ENCODE measurements at regions not wholly inside any gene's neighbourhood (a gene's known extent, or its start where the extent isn't known, plus 50 kb on each side); places are given as distances from the start of the nearest gene placed in this dataset.

GRCh38 chr1:25072461-25072860 lies 142.4 kb upstream of the RUNX3 start:
- DNase-seq (ENCODE audit: low read depth), result no peak
- no peaks in the 10 kb centered on the region for H3K36me3 ChIP-seq (ENCODE audit: control insufficient read depth, insufficient read depth, low read length)
- peaks cover 3% of the 10 kb centered on the region for H3K27me3 ChIP-seq (ENCODE audit: control insufficient read depth, insufficient read depth, low read length)
- H3K4me3 ChIP-seq (ENCODE audit: low read depth, low read length), result no peak overlapping the region
- TF ChIP-seq CTCF (IDR thresholded peaks at IDR 0.05; ENCODE audit: insufficient read depth, low read length, poor library complexity, severe bottlenecking), result no peak

DNA sequence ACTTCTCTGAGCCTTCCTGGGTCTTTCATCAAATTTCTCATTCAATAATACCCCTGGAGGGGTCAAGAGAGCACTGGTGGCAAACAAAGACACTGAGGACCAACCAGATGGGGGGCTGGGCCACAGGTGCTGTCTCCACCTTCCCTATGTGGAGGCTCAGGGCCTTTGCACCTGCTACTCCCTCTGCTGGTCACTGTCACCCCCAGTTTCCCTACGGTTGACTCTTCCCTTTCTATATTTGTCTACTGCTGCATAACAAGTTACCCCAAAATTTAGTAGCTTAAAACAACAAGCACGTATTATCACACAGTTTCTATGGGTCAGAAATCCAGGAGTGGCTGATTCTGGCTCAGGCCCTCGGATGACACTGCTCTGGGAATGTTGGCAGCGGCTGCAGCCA lies 138.8 kb upstream of the RUNX3 start:
- H3K4me3 ChIP-seq (ENCODE audit: low read depth, low read length), result no peak overlapping the region
- H3K27me3 ChIP-seq (ENCODE audit: control insufficient read depth, insufficient read depth, low read length), result peaks cover 11% of the 10 kb centered on the region
- H3K36me3 ChIP-seq (ENCODE audit: control insufficient read depth, insufficient read depth, low read length), result no peaks in the 10 kb centered on the region
- no peak for DNase-seq (ENCODE audit: low read depth)
- no peak for TF ChIP-seq CTCF (IDR thresholded peaks at IDR 0.05; ENCODE audit: insufficient read depth, low read length, poor library complexity, severe bottlenecking)

DNA sequence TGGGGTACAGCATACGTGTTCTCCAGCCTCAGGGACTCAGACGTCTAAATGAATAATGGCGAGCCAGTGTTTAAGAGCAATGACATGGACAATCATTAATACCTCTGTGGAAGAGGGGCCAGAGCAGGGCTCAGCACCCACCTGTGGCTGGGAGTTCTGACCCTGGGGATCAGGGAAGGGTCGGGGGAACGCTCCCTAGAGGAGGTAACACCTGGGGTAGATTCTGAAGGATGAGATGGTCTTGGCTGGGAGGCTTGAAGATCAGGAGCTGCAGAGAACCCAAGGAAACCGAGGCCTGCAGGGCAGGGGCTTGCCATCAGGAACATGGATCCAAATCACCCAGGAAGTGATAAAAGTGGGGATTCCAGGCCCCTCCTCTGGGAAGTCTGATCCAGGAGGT lies 138.2 kb upstream of the RUNX3 start:
- peaks cover 11% of the 10 kb centered on the region for H3K27me3 ChIP-seq (ENCODE audit: control insufficient read depth, insufficient read depth, low read length)
- no peak for DNase-seq (ENCODE audit: low read depth)
- no peaks in the 10 kb centered on the region for H3K36me3 ChIP-seq (ENCODE audit: control insufficient read depth, insufficient read depth, low read length)
- TF ChIP-seq CTCF (IDR thresholded peaks at IDR 0.05; ENCODE audit: insufficient read depth, low read length, poor library complexity, severe bottlenecking), result no peak
- H3K4me3 ChIP-seq (ENCODE audit: low read depth, low read length), result no peak overlapping the region

DNA sequence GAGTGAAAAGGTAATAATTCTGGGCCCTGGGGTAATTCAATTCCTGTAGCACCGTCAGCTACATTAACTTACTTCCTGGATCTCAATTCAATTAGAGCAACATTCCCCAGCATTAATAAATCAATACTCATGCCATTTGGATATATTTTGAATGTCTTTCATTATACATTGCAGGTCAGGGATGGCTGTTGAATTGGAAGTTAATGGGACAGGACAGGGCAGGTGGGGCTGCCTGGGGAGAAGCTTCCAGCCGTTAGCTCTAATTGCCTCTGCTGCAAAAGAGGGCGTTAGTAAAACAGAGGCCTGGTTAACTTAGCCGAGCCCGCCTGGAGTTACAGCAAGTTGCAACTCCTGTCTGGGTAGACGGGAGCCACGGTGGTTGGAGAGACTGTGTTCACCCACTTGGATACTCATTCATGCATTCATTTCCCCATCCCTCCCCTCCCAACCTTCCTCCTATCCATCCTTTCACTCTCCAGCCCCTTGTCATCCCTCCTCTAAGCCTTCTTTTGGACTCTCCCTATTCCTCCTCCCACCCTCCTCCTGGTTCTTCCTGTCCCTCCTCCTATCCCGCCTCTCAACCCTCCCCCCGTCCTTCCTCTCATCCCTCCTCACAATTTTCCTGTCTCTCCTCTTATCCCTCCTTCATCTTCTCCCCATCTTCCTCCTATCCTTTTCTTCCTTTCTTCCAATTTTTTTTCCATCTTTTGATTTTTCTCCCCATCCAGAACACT lies 137.6 kb upstream of the RUNX3 start:
- H3K27me3 ChIP-seq (ENCODE audit: control insufficient read depth, insufficient read depth, low read length), result peaks cover 11% of the 10 kb centered on the region
- no peak for TF ChIP-seq CTCF (IDR thresholded peaks at IDR 0.05; ENCODE audit: insufficient read depth, low read length, poor library complexity, severe bottlenecking)
- no peak overlapping the region for H3K4me3 ChIP-seq (ENCODE audit: low read depth, low read length)
- no peaks in the 10 kb centered on the region for H3K36me3 ChIP-seq (ENCODE audit: control insufficient read depth, insufficient read depth, low read length)
- DNase-seq (ENCODE audit: low read depth), result no peak

DNA sequence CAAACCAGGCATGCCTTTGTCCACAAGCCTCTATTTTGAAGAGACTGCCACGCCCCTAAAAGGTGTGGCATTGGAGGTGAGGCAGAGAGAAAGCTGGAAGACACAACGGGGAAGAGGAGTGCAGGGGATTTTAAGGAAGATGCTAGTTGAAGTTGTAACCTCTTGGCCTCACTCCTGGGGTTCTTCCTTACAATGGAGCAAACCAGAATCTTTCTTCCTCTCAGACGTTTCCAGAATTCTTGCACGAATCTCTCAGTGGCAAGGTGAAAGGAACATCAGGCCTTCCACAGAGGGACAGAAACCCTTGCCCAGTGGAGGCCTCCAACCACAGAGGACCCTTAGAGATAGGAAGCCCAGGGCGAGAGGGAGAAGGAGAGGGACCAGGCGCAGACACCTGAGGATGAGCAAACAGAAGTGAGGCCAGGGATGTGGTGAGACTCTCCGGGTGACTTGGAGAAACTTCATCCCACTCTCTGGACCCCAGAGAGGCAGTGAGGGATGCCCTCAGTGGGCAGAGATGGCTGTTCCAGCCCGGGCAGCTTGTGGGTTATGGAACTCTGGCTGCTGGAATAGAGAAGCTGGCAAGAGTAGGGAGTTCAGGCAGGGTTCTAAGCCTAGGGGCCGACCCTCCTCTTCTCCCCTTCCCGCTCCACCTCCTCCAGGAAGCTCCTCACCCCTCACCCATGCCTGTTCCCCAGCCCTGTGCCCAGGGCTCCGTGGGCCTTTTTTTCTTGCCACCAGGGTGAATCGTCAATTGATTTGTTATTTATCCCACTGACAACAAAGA lies 136.8 kb upstream of the RUNX3 start:
- peaks cover 11% of the 10 kb centered on the region for H3K27me3 ChIP-seq (ENCODE audit: control insufficient read depth, insufficient read depth, low read length)
- no peak for TF ChIP-seq CTCF (IDR thresholded peaks at IDR 0.05; ENCODE audit: insufficient read depth, low read length, poor library complexity, severe bottlenecking)

More for the DNA sequence above, 136.8 kb upstream of the RUNX3 start:
- no peaks in the 10 kb centered on the region for H3K36me3 ChIP-seq (ENCODE audit: control insufficient read depth, insufficient read depth, low read length)
- DNase-seq (ENCODE audit: low read depth), result no peak
- no peak overlapping the region for H3K4me3 ChIP-seq (ENCODE audit: low read depth, low read length)
